ENCODE measurements at regions not wholly inside any gene's neighbourhood (a gene's known extent, or its start where the extent isn't known, plus 50 kb on each side); places are given as distances from the start of the nearest gene placed in this dataset.

DNA sequence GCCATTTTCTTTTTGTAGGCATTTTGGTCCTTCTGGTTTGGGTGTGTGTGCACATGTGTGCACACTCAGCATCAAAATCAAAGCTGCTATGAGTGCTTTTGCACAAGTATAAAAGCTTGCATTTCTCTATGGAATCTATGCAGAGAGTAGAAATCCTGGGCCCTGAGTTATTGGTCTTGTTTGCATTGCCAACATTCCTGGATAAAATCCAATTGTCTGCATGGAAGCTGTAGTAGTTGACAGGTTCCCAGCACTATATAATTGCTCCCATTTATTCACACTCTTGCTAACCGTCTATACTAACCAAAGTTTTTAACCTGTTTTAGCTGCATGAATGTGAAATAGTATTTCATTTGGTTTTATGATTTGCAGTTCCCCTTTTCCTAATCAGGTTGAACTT is 277.0 kb downstream of the FOXA2 start:
- DNase-seq = no peak

DNA sequence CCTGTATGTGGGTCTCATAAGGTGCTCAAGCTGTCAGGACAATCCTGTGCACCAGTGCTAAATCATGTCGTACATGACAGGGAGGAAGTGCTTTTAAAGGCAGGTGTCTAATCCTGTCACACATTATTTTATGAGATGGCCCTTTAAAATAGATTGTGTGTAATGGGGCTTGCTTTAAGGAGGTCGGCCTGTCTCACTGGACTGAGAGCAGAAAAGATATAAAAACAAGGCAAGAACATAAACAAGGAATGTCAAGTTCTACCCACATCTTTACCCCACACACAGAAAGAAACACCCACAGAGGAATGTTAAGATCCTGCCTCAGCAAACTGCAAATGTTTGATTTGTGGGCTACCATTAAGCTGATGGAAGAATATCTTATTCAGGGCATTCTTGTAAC is 279.0 kb downstream of the FOXA2 start:
- DNase-seq = no peak

DNA sequence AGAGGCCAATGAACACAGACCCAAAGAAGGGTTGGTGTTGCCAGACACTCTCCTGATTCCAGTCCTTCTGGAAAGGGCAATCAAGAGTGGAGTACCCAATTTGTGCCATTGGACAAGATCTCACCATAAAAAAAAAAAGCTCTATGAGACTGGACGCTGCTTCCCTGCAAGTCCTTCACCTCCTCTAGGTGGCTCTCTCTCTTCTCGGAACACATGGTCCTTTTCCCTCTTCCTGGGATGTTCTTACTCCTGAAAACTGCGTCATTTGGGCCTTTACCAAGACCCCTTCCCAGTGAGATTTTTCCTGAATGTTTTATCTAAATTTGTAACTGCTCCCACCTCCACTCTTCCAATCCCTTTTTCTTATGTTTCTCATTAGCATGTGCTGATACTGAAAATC is 280.8 kb downstream of the FOXA2 start:
- DNase-seq = no peak

DNA sequence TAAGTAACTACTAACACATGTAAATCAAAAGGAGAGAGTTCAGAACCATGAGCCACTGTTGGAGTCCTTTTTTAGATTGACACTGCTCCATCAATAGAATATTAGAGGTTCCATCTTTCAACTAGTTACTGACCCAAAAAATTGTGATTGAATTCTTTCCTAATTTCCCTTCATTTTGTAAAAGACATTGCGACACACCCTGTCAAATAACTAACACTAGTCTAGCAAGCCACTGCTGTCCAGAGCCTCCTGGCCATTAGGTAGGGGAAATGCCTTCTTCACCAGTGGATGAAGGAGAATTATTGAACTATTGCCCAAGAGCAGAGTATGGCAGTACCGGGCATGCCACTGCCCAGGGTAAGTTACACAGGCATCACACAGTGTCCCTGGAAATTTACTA is 282.3 kb downstream of the FOXA2 start:
- DNase-seq = no peak

DNA sequence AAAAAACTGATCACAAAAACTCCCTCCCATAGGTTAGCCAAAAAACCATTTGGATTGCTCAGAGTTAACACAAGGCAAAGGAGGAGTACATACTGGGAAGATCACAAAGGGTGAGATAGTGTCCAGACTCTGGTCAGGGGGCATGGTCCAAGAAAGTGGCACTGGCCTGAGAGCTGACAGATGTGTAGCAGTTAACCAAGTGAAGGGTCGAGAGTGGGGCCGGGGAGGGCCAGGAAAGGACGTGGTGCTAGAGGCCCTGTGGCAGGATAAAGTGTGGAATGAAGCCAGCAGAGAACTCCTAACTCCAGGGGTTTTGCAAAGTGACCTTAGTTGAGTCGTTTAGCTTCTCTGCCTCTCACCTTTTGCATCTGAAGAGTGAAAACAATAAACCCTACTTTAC is 290.5 kb downstream of the FOXA2 start:
- DNase-seq = no peak

DNA sequence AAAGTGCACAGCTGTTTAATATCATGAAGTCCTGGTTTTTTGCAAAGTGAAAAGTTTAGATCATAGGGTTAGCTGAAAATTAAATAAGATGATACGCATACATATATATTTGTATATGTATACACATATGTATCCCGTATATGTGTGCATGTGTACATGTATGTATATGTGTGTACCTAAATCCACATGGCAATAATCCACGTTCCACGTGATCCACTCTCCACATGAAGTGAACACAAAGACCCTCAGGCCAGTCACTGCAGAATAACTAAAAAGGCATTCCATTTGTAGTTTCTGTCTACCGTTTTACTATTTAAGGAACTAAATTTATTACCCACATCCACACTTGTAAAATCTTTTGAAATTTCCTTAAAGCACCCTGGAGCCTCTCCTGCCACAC is 294.9 kb downstream of the FOXA2 start:
- no peak for DNase-seq

DNA sequence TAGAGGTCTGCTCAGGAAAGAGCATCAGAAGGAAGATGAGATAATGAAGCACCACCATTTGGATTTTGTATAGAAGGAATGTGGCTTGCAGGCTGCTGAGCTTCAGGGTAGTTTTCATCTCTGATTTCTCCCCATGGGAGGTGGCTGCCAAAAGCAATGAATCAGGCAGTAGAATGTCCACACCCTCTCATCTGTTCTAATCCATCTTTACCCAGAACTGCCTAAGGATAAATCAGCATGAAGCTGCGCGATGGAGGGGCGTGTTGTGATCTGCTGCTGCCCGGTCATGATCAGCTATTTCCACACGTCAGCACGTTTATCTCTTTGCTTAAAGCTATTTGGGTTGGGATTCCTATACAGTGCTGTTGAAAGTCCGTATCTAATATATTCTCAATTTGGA is 295.4 kb downstream of the FOXA2 start:
- DNase-seq = peak; percentile 26

DNA sequence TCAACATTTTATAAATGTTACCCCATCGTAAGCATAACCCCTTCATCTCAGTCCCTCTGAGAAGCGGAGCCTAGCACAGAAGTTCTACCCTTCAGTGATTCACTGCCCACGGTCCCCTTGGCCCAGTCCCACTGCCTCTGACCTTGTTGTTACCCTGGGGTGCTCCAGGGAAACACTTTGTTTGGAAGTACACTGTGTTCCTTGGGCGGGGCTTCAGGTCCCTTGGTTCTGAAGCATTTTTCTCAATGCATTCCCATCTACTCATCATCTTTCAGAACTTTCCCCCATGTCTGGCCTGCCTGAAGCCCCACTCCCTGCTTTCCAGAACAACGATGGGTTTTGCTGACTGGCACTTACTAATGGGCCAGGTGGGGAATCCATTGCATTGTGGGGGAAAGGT is 296.2 kb downstream of the FOXA2 start:
- no peak for DNase-seq

DNA sequence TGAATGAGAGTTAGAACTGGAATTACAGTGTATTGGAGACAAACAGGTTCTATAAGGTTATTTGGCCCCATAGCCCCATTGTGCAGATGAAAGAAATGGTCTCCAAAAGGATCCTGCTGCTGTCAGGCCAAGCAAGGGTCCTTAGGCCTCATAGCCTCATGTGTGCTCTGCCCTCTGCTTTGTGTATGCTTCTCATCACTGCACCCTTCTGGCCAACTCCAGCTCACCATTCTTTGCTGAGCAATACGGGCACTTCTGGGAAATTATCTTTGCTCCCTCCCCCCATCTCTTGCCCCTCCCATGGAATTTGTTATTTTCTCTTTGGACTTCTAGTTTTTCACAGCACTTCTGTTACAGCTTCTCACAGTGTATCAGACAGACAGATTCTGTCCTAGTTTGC is 298.8 kb downstream of the FOXA2 start:
- no peak for DNase-seq

DNA sequence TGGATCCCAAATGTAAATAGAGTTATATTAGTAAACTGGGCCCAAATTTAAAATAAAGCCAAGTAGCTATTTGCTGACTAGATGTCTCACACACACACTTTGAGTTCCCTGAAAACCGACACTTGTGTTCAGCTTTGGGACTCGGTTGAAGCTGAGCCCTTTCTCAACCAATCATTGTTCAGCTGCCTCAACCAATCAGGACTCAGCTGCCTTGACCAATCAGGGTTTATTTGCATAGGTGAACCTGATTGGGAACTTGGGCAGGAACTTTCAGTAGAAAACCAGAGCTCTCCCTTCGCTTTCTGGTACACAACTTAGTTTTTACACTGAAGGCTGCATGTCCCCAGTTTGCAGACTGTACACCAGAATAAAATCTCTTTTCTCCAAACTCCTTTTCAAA is 301.7 kb downstream of the FOXA2 start:
- no peak for DNase-seq

DNA sequence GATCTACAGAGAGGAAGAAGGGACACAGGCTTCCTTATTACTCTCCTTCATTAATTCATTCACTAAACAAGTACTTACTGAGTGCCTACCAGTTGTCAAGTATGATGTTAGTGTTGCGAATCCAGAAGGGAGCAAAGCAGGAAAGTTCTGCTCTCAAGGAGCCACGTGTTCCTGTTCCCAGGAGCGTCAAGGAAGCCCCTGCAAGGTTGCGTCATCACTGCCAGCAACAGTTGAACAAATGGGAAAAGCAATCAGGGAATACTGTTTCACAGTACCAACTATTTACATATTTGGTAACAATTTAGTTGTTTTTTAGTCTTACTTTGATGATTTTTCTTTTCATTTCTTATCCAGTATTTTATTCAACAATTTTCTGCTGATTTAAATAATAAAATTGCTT is 310.0 kb downstream of the FOXA2 start:
- DNase-seq = no peak

DNA sequence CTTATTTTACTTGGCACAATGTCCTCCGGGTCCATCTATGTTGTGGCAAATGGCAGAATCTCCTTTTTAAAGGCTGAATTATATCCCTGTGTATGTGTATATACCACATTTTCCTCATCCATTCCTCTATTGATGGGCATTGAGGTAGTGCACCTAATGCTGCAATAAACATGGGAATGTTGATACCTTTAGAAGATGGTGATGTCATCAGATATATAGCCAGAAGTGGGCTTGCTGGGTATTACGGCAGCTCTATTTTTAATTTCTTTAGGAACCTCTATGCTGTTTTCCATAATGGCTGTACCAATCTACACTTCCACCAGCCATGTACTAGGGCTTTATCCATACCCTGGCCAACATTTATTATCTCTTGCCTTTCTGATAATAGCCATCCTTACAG is 315.7 kb downstream of the FOXA2 start:
- DNase-seq = no peak

DNA sequence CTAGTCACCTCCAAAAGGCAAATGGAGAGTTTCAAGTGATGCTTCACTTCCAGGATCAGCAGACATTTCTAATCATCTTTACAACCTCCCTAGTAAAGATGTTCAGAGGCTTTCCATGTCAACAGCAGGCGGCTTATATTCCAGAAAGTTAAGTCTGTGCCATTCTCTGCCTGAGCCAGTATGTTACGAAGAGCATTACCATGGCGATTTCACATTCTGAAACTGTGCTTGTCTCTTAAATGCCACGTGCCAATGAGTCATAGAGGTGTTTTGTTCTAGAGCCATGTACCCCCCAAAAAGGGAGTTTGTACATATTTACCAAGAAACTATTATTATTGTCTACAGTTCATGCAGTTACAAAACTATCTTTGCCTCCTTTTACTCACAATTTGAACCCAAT is 319.5 kb downstream of the FOXA2 start:
- DNase-seq = no peak

DNA sequence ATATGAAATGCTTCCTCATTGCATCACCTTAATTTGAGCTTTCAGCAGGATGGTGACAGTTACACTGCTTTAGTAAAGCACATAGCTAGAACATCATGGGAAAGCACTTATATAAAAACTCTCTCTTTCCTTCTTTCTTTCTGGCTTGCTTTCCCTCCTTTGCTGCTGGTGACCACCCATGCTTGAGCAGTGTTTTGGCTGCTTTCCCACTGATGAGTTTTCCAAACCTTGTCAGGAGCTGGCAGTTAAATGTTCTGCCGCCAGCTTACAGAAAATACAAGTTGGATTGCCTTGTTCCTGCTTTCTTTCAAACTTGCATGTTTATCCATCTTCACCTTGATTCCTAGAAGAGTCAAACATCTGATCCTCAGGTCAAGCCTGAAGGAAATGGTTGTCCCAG is 323.9 kb downstream of the FOXA2 start:
- no peak for DNase-seq

DNA sequence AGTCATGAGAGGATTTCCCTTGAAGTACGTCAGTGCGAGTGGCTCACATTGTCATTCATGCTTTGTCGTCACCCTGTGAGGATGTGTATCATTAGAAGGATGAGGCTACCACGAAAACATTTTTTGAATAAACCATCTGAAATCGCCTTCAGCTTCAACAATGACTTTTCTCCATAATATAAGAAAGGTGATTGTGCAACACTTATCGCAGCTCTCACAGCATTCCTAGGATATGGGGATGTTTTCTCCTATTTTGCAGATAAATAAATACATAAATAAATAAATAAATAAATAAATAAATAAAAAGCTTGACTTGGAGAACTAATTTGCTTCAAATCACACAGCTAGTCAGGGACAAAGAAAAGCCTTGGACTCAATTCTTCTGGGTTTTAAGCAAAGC is 326.5 kb downstream of the FOXA2 start:
- DNase-seq = no peak

DNA sequence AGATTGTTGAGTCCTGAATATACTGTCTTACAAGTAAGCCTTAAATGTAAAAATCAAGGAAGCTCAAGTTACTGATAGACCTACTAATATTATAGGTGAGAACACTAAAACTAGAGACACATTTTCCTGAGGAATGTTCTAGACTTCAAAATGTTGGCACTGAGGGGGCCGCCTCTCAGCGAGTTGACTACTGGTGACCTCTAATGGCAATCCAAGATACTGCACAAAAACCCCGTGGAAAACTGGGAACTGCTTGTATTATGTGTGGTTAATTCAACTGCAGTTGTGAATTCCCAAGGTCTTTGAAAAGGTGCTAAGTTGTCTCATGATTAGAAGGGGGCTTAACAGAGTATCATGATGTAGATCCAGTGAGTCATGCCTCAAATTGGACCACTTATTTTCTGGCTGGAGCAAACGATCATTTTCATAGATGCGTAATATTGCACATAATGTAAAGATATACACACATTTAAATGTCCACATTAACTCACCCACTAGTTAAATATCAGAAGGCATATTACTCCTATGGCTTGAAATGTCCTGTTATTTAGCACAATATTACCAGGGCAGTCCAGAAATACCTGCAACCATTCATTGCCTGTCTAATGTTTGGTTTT is 336.2 kb downstream of the FOXA2 start:
- peak; percentile 35 for DNase-seq

DNA sequence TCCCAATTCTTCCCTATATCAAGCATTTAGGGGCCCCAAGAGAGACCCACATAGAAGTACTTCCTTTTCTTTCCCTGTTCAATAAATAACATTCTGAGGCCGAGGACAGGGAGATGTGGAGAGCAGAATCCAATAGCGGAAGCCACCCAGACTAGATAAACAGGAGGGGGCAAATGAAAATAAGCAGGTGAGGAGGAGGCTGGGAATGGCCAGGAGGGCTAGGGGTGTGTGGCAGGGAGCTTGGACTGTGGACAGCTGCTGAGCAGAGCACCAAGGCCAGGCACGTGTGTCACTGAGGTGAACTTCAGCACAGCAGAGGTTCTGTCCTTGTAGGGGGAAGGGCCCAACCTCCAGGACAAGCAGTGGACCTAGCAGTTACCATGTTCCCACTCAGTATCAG is 339.2 kb downstream of the FOXA2 start:
- no peak for DNase-seq

DNA sequence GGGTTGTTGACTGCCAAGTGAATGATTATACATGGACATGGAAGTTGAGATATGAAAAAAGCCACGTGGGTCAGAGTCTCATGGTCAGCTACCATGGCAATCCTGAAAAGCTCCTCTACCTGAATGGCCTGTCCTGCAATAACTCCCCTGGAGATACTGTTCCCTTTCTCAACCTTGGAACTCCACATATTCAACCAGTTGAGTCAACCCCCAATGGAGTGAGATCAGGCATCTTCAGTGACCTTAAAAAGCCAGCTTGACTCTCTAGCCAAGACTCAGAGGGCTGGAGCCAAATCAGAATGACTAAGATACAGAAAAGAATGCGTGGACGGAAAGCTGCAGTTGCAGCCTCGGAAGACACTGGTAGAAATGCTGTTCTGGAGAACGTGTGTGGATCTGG is 341.3 kb downstream of the FOXA2 start:
- no peak for DNase-seq

DNA sequence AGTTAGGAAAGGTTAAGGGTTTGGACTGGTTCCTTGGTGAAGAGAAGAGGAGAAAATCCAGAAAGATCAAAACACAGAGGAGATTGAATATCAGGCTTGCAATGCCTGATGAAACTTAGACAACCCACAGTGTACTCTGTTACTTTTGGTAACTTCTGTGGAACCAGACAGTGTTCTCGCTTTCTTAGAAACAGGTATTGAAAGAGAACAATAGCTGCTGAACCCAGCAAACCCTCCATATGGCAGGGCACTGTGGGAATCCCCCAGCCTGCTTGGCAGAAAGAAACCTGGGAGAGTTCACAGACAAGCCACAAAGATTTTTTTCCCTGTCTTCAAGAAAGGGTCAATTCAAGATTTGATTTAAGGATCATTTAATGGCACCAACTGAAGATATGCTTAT is 342.8 kb downstream of the FOXA2 start:
- no peak for DNase-seq

DNA sequence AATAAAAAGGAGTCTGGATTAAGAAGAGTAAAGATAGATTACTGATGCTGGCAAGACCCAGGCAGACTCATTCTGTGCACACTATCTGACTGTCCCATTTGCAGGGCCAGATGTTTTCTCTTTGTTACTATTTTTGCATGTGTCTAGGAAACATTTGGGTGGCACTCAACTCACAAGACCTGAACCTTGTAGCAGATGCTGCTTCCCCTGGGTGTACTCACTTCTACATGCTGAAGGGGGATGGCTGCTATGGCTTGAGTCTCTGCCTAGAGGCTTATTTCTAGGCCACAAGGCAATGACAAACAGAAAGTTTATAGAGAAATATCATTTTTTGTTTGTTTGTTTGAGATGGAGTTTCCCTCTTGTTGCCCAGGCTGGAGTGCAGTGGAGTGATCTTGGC is 351.4 kb downstream of the FOXA2 start:
- no peak for DNase-seq

DNA sequence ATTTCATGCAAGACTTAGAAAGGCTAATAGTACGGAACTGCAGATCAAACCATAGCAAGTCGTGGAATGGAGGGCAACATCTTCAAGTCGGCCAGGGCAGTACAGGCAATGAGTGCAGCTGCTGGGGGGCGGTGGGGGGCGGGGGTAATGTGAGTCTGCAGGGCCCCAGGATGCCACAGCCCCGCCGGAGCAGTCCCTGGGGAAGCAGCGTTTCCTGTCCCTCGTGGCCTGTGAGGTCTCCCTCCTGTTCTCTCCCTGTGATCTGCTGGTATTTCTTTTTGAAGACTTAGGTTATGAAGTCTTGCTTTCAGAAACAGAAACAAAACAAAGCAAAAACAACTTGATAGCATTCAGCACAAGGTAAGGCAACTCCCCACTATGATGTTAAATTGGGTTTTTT is 351.9 kb downstream of the FOXA2 start:
- DNase-seq = no peak

DNA sequence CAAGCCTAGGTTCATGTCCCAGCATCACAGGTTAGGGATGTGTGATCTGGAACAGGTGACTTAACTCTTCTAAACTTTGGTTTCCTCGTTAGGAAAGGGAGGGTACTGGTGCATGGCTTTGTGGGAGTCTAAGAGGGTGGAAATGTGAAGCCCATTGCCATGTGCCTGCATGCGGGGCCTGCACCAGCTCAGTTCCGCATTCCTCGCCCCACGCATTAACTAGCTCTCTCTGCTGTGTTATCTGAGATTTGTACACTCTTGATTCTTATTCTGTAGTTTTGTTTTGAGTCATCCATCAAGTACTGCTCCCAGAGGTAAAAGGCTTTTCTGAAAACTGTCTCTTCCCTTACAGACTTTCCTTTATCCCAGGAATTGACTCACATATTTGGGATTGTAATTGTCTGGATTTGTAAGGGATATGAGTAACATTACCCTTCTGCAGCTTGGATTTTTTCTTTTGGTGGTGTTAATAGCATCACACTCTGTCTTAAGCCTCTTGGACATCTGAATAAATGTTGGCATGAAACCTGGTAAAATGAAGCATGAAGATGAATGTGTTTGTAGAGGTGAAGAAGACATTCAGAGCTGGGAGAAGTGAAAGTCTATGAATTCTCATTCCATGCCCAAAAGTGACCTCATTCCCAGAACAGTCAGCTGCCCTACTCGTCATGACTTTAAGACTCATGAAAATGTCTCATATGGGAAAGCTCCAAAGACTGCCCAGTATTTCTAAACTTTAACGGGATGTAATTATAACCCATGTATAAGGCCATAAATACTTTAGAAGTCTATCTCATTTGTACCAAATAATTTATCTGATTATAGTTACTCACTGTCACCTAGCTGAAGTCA is 357.3 kb downstream of the FOXA2 start:
- DNase-seq = no peak

DNA sequence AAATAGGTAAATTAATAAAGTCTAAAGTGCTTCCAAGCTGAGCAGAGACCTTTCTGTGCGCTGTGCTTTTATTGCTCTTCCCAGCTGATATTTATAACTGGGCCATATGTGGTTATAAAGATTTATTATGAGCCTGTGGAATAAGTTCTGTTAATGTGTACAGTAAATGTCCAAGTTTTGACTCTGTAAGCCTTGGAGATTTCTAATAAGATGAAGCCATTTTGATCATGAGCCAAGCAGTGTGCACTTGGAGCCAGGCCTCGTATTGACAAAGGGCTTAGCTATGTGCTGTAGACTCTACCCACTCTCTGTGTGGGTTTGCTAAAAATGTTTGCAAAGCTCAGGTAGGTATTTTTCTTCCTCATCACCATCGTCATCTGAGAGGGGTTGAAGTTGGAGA is 361.1 kb downstream of the FOXA2 start:
- DNase-seq = no peak

DNA sequence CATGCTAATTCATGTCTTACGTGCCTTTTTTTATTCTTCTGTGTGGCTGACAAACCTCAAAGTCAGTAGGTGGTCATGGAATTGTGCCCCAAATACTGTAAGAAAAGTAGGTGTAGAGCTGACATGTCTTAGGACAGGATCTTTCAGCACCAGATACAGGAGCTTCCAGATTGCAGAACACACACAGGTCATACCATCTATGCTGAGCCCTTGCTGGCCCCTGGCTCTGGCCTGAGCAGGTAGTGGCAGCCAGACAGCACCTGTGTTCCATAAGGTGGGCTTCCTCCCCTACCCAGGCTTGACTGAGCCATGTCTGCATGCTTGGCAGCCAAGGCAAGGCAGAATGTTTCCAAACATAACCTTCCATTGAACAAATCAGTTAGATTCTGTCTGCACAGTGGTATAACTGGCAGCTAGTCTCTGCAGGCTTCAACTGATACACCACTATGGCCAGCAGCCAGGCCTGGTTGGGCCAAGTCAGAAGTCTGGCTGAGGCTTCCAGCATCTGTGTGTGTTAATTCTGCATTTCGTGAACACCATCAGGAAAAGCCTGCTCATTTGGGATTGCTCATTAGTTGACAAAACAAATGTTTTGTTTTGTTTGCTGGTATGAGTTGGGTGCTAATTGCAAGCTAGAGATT is 366.5 kb downstream of the FOXA2 start:
- DNase-seq = peak; percentile 47

All from femur (tissue), 1 donor.